ENCODE measurements at regions not wholly inside any gene's neighbourhood (a gene's known extent, or its start where the extent isn't known, plus 50 kb on each side); places are given as distances from the start of the nearest gene placed in this dataset.

DNA sequence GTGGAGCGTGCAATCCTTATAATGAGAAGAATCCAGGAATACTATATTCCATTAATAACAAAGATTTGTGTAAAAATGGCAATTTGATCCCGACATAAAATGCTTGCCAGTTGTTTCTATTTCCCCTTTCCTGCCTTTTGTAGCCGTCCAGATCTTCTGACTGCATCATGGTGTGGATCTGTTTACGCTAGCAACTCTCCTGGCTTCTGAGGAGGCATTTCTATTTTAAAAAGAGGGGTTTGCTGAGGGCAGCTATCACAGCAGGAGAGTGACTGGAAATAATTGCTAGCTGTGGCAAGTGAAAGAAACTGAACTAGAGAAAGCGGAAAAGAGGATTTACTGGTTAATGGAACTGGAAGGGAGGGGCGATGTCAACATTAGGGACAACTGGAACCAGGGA lies 145.6 kb downstream of the ATP23 start:
- DNase-seq (ENCODE audit: low read depth), result no peak
- H3K4me3 ChIP-seq (ENCODE audit: low read depth, low read length), result no peak overlapping the region
- TF ChIP-seq, protein P1, sequence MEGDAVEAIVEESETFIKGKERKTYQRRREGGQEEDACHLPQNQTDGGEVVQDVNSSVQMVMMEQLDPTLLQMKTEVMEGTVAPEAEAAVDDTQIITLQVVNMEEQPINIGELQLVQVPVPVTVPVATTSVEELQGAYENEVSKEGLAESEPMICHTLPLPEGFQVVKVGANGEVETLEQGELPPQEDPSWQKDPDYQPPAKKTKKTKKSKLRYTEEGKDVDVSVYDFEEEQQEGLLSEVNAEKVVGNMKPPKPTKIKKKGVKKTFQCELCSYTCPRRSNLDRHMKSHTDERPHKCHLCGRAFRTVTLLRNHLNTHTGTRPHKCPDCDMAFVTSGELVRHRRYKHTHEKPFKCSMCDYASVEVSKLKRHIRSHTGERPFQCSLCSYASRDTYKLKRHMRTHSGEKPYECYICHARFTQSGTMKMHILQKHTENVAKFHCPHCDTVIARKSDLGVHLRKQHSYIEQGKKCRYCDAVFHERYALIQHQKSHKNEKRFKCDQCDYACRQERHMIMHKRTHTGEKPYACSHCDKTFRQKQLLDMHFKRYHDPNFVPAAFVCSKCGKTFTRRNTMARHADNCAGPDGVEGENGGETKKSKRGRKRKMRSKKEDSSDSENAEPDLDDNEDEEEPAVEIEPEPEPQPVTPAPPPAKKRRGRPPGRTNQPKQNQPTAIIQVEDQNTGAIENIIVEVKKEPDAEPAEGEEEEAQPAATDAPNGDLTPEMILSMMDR (IDR thresholded peaks at IDR 0.05; ENCODE audit: control insufficient read depth, extremely low read depth, insufficient read depth), result no peak

DNA sequence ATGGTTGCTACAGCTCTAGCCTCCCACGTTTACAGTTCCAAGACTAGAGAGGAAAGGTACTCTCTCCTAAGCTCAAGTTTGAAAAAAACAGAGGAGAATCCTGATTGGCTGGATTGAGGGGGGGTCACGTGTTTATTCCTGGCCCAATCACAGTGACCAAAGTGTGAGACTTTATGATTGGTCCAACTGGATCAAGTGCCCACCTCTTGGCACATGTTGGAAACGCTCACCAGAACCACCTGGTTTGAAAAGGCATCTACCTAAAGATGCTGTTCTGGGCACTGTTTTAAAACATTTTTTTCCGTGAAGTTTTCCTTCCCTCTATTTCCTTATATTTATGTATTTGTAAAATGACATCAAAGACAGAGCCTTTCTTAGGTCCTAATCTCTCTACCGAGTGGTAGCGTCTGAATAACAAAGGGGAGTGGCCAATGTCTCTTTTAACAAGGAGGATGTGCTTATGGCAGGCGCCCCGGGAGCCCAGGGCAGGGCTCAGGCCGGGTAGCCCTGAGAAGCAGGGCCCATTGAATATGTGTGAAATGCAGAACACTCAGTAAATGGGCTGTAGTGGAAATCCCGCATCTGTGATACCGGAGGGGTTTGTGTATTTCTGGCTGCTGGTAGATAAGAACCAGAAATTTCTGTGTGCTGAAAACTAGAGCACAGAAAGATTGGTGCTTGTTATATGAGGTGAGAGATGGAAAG lies 146.2 kb downstream of the ATP23 start:
- H3K4me3 ChIP-seq (ENCODE audit: low read depth, low read length), result no peak overlapping the region
- DNase-seq (ENCODE audit: low read depth), result no peak
- TF ChIP-seq, protein P1 (IDR thresholded peaks at IDR 0.05; ENCODE audit: control insufficient read depth, extremely low read depth, insufficient read depth), result no peak

DNA sequence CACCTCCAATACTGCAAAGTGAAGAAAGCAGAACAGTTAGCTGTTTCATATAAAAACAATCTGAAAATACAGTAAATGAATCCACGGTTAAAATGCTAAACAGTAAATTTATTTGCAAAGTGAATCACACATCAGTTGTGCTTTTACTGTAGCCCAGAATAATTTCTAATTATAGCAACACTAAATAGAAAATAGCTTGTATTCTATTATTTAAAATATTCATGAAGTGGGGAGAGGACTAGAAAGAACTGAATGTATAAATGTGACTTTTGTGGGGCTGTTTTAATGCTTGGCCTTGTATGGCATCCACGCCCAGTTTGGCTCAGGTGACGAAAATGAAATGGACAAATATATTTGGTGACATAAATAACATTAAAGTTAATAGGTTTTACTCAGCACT lies 148.2 kb downstream of the ATP23 start:
- no peak overlapping the region for H3K4me3 ChIP-seq (ENCODE audit: low read depth, low read length)
- TF ChIP-seq, protein P1 (IDR thresholded peaks at IDR 0.05; ENCODE audit: control insufficient read depth, extremely low read depth, insufficient read depth), result no peak
- DNase-seq (ENCODE audit: low read depth), result no peak

DNA sequence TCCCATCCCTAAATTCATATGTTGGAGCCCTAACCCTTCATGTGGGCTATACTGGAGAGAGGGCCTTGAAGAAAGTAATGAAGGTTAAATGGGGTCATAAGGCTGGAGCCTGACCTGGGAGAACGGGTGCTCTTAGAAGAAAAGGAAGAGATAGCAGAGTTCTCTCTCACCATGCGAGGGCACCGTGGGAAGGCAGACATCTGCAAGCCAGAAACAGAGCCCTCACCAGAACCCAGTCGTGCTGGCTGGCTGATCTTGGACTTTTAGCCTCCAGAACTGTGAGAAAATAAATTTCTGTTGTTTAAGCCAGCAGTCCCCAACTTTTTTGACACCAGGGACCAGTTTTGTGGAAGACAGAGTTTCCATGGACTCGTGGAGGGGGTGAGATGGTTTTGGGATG lies 149.3 kb downstream of the ATP23 start:
- H3K4me3 ChIP-seq (ENCODE audit: low read depth, low read length), result no peak overlapping the region
- TF ChIP-seq, protein P1 (IDR thresholded peaks at IDR 0.05; ENCODE audit: control insufficient read depth, extremely low read depth, insufficient read depth), result no peak
- no peak for DNase-seq (ENCODE audit: low read depth)

DNA sequence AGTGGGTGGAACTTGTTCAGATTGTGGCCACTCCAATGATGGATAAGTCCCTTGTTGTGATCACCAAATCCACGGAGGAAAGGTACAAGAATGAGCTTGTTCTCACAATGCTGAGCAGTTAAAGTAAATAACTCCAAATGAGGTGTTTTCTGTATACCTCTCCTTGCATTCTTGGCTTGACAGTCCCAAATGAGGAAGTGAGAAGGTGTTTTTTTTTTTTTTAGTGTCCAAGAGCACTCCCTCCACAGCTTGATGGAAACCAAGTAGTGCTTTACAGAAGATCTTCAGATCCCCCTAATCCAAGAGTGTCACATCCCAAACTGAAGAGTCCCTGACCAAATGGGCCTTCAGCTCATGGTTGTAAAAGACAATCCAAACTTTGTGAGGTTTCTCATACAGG lies 153.6 kb downstream of the ATP23 start:
- DNase-seq (ENCODE audit: low read depth), result no peak
- H3K4me3 ChIP-seq (ENCODE audit: low read depth, low read length), result no peak overlapping the region
- TF ChIP-seq, protein P1 (IDR thresholded peaks at IDR 0.05; ENCODE audit: control insufficient read depth, extremely low read depth, insufficient read depth), result no peak

DNA sequence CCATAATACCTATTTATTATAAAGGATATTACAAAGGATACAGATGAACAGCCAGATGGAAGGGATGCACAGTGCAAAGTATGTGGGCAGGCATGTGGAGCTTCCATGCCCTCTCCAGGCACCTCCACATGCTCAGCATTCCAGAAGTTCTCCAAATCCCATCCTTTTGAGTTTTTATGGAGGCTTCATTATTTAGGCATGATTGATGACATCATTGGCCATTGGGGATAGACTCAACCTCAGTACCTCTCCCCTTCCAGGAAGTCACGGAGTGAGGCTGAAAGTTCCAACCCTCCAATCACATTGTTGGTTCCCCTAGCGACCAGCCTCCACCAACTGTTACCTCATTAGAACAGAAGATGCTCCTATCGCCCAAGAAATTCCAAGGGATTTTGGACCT lies 156.4 kb downstream of the ATP23 start:
- no peak overlapping the region for H3K4me3 ChIP-seq (ENCODE audit: low read depth, low read length)
- TF ChIP-seq, protein P1 (IDR thresholded peaks at IDR 0.05; ENCODE audit: control insufficient read depth, extremely low read depth, insufficient read depth), result no peak
- DNase-seq (ENCODE audit: low read depth), result no peak

DNA sequence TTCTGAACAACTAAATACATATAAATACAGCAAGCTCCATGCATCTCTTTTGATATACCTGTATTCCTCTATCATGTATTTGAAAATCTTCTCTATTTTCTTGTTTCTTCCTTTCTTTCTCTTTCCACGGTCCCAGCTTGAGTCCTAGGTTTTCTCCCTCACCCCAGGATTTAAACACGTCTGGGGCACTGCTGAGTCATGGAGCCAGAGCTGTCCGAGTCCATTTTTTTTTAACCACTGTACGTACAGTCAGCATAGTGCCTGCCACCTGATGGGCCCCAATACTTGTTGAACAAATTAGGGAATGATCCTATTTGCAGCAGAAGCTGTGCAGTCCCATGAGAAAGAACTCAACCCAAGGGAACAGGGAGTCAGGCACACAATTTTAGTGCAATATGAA lies 158.1 kb downstream of the ATP23 start:
- TF ChIP-seq, protein P1 (IDR thresholded peaks at IDR 0.05; ENCODE audit: control insufficient read depth, extremely low read depth, insufficient read depth), result no peak
- DNase-seq (ENCODE audit: low read depth), result no peak
- no peak overlapping the region for H3K4me3 ChIP-seq (ENCODE audit: low read depth, low read length)
